Lower leg skin (tissue), 3 donors: ENCODE measurements at regions not wholly inside any gene's neighbourhood (a gene's known extent, or its start where the extent isn't known, plus 50 kb on each side); places are given as distances from the start of the nearest gene placed in this dataset.

Experiments used
- CTCF ChIP-seq, 3 donors: fragments of 450-650 bp; IDR thresholded peaks; one replicate each; pipeline ENCODE4 v1.5.1; 2016; ENCODE audit warnings: antibody characterized with exemption in 3 of 3, mild to moderate bottlenecking in 3 of 3, moderate library complexity in 2 of 3
- POLR2A ChIP-seq, 2 donors: fragments of 450-650 bp; IDR thresholded peaks; one replicate each; pipeline ENCODE4 v1.6.1; 2016 to 2017; ENCODE audit warnings: antibody characterized with exemption in 2 of 2, mild to moderate bottlenecking in 1 of 2, moderate library complexity in 1 of 2

GRCh38 chr2:67208887-67209500 is 188.1 kb upstream of the ETAA1 start:
- no peak for TF ChIP-seq POLR2A (IDR thresholded peaks at IDR 0.05)
- no peak for TF ChIP-seq CTCF (IDR thresholded peaks at IDR 0.05)
